MG63 (cell line): ENCODE measurements at regions not wholly inside any gene's neighbourhood (a gene's known extent, or its start where the extent isn't known, plus 50 kb on each side); places are given as distances from the start of the nearest gene placed in this dataset.

Experiments
- DNase-seq: peaks from one replicate; pipeline ENCODE4 v3.0.0-alpha.2; 2020
- H3K27me3 ChIP-seq: fragments of 250-450 bp; sonication (Bioruptor Pico); 2 replicates; pipeline ENCODE4 v1.5.1; 2020; ENCODE audit warnings: mild to moderate bottlenecking, moderate library complexity
- H3K36me3 ChIP-seq: fragments of 250-450 bp; sonication (Bioruptor Pico); 2 replicates; pipeline ENCODE4 v1.5.1; 2020; ENCODE audit warnings: mild to moderate bottlenecking, moderate library complexity
- H3K4me3 ChIP-seq: fragments of 250-450 bp; sonication (Bioruptor Pico); 2 replicates; pipeline ENCODE4 v1.5.1; 2020; ENCODE audit warnings: mild to moderate bottlenecking, moderate library complexity
- H3K9me3 ChIP-seq: fragments of 250-450 bp; sonication (Bioruptor Pico); 2 replicates; pipeline ENCODE4 v1.5.1; 2020; ENCODE audit warnings: mild to moderate bottlenecking, moderate library complexity

DNA sequence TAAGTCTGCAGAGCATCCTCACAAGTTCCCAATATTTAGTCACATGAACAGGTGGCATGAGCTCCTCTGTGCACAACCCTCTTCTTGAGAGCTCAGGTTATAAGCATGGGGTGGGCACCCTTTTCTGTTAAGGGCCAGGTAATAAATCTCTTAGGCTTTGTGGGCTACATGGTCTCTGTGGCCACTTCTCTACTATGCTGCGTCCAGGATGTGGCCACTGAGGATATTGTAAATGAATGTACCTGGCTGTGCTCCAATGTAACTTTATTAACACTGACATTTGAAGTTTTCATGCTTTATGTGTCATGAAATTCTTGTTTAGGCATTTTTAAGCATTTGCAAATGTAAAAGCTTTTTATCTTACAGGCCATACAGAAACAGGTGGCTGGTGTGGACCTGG, 116.8 kb upstream of the ST6GAL2 start:
- no peak overlapping the region for H3K4me3 ChIP-seq
- no peaks in the 10 kb centered on the region for H3K36me3 ChIP-seq
- DNase-seq: no peak
- no peaks in the 10 kb centered on the region for H3K27me3 ChIP-seq
- no peaks in the 10 kb centered on the region for H3K9me3 ChIP-seq

DNA sequence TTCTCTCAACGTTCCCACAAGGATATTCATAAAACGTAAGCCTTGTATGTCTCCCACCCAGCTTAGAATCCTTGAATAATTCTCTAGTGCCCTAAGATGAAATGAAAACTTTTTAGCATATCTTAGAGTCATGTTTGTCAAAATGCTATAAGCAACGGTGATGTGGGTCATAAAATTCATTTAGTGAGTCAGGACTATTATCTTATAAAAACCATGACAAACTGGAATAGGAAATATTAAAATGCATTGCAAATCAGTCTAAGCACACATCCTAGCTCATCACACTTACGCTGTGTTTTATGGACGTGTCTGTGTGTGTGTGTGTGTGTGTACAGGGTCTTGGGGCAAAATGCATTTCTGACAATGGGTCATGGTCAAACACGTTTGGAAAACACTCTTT, 119.9 kb upstream of the ST6GAL2 start:
- Histone ChIP-seq H3K9me3 (no peaks in the 10 kb centered on the region), H3K27me3 (no peaks in the 10 kb centered on the region), H3K36me3 (no peaks in the 10 kb centered on the region), H3K4me3 (no peak overlapping the region)
- DNase-seq: no peak

DNA sequence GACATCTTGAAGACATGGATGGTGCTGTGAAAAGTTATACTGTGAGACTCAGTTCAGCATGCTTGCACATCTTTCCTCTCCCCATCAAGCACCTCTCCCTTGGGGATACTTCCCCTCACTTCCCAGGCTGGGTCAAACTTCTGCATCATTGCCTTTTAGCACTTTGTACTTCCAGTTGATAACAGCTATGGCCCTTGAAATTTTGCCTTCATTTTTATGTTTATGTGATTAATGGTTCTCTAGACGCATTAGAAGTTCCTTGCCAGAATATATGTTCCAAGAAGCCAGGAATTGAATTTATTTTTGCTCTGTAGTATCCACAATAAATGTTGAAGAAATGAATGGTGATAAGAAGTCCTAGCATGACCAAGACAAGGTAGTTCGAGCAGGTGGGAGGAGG, 120.9 kb upstream of the ST6GAL2 start:
- DNase-seq: no peak
- no peaks in the 10 kb centered on the region for H3K9me3 ChIP-seq
- H3K36me3 ChIP-seq: no peaks in the 10 kb centered on the region
- H3K4me3 ChIP-seq: no peak overlapping the region
- no peaks in the 10 kb centered on the region for H3K27me3 ChIP-seq

DNA sequence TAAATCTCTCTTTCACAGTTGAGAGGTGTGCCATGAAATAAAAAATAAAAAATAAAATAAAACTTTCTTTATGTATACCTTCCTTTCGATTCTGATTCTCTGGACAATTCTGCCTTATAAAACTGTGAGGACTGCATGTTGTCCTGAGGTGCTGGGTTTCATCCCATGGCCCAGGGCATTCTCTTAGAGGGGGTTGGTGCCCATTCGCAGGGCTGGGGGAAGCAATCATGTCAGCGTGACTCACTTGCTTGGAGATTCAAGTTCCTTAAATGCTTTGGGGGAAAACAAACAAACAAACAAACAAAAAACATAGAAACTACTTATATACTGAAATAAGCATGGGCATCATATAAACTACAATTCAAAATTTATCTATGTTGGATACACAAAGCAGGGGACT, 122.0 kb upstream of the ST6GAL2 start:
- DNase-seq: no peak
- no peaks in the 10 kb centered on the region for H3K27me3 ChIP-seq
- H3K36me3 ChIP-seq: no peaks in the 10 kb centered on the region
- H3K4me3 ChIP-seq: no peak overlapping the region
- H3K9me3 ChIP-seq: no peaks in the 10 kb centered on the region

DNA sequence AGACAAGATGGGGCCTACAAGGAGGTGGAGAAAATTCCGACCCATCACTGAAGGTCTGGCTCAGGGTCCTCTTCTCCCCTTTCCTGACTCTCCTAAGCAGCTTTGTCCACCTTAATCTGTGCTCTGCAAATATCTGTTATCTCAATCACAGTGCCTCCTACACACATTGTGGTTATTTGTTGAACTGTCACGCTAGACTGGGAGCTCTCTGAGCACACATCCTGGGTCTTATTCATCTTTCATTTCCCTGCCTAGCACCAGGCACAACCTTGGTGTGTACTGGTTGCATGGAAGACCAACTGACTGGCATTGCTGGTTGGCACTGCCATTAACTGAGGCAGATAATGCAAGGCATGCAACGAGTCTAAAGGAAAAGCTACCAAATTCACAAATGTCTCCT, 122.9 kb upstream of the ST6GAL2 start:
- no peaks in the 10 kb centered on the region for H3K36me3 ChIP-seq
- H3K9me3 ChIP-seq: no peaks in the 10 kb centered on the region
- no peak for DNase-seq

DNA sequence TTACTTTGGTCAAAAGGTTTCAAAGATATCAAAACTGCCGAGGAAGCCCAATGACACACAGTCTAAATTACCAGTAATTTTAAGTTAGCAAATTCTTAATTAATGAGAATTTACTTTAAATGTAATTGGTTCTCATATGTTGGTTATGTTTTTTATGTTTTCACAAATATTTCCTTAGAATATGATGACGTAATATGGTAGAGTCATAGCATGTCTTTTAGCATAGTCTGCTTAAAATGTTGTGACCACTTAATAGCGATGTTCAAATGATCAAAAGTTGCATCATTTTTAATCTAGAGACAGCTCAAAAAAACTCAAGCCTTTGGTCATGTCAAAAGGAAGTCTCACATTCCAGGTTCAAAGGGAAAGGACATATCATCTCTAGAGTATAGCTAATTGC, 123.3 kb upstream of the ST6GAL2 start:
- Histone ChIP-seq H3K36me3 (no peaks in the 10 kb centered on the region), H3K4me3 (no peak overlapping the region), H3K9me3 (no peaks in the 10 kb centered on the region), H3K27me3 (no peaks in the 10 kb centered on the region)
- DNase-seq: no peak

More for the DNA sequence above, 122.9 kb upstream of the ST6GAL2 start:
- Histone ChIP-seq H3K27me3 (no peaks in the 10 kb centered on the region), H3K4me3 (no peak overlapping the region)

DNA sequence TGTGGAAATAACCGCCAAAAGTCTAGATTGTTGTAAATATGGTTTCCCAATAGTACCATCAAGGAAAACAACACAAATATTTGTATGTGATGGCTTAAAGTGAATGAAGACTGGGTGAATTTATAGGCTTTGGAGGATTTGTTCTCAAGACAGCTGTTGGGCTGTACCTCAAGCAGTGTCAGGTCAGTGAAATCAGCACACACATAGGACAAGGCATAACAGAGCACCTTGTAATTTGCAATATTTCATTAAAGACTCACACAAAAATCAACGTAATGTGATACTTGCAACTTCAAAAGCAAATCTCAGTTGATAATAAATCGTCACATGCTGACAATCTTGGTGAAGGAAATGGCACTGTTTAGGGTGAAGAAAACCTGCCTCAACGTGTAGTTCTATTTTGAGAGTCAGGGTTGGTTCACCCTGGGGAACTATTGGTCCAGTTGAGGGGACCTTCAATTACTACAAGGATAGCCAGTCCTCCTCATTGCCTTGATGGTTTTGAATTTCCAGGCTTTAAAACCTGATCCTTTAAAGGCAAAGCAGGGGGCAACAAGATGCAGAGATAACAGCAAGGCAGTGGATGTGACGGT, 126.8 kb upstream of the ST6GAL2 start:
- H3K4me3 ChIP-seq: no peak overlapping the region
- H3K27me3 ChIP-seq: no peaks in the 10 kb centered on the region
- no peak for DNase-seq
- H3K36me3 ChIP-seq: no peaks in the 10 kb centered on the region
- no peaks in the 10 kb centered on the region for H3K9me3 ChIP-seq

DNA sequence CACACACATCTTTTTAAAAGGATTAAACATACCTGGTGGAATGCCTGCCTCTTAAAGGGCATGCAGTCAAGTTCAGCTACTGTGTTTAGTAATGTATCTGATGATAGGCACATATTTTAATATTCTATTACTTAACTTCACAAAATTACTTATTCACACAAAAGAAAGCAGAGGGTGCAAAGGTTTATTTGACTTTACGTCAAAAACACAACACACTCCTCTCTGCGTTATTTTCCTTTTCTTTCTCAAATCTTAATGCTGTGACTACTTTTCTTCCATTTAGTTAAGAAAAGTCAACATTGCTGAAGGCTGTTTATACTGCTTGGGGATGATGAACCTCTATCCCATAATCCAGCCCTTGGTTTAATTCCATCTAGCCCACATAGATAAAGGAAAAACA, 127.9 kb upstream of the ST6GAL2 start:
- DNase-seq: no peak
- H3K27me3 ChIP-seq: no peaks in the 10 kb centered on the region
- no peaks in the 10 kb centered on the region for H3K36me3 ChIP-seq
- no peak overlapping the region for H3K4me3 ChIP-seq
- H3K9me3 ChIP-seq: no peaks in the 10 kb centered on the region

DNA sequence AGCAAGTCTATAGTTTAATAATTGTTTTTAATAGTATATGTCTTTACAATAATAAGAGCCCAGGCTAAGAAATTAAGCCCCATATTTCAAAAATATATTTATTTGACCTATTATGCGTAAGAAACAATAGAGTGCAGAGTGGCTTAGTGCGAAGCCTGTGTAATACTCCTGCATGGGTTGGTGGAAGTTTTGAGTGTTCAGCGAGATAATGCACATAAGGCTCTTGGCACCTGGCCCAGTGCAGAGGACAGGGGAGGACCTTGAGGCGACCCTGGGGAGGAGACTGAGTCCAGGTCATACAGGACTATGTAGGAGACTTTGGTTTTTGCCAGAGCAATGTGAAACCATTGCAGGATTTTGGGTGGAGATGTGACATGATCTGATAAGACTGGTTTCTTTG, 132.4 kb upstream of the ST6GAL2 start:
- no peaks in the 10 kb centered on the region for H3K9me3 ChIP-seq
- DNase-seq: no peak
- H3K27me3 ChIP-seq: no peaks in the 10 kb centered on the region
- no peaks in the 10 kb centered on the region for H3K36me3 ChIP-seq
- no peak overlapping the region for H3K4me3 ChIP-seq

DNA sequence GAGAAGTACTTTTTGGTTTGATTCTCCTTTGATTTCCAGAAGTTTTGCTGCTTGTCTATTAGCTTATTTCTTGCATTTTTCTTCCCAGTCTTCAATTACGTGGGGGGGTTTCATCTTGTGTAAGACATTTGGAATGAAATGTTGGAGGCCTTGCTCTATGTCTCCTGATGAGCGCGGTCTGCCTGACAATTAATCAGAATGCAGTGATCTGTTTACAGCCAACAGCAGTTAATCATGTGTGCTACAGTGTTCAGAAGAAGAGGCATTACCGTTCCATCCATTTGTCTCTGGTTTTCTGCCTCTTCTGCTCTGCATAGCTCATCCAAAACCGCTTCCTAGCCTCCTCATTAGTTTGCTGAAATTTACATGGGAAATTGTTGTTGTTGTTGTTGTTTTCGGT, 134.4 kb upstream of the ST6GAL2 start:
- H3K4me3 ChIP-seq: no peak overlapping the region
- DNase-seq: no peak
- H3K36me3 ChIP-seq: no peaks in the 10 kb centered on the region
- H3K9me3 ChIP-seq: no peaks in the 10 kb centered on the region
- no peaks in the 10 kb centered on the region for H3K27me3 ChIP-seq

DNA sequence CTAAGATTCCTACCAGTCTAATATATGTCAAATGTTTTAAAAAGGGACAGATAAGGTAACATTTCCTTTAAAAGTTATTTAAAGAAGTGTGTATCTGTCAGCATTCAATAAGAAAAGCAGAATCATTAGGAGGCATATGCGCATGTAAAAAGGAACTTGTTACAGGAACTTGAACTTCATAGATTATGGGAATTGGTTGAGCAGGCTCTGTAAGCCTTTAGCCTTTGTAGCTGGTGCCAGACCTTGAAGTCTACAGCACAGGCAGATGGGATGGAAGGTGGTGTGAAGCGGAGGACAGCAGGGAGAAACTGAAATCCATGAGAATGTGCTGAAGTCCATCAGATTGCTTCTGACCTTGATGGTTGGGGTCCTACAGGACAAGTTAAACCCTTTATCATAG, 138.3 kb upstream of the ST6GAL2 start:
- Histone ChIP-seq H3K9me3 (no peaks in the 10 kb centered on the region), H3K4me3 (no peak overlapping the region), H3K27me3 (no peaks in the 10 kb centered on the region), H3K36me3 (no peaks in the 10 kb centered on the region)
- DNase-seq: no peak

DNA sequence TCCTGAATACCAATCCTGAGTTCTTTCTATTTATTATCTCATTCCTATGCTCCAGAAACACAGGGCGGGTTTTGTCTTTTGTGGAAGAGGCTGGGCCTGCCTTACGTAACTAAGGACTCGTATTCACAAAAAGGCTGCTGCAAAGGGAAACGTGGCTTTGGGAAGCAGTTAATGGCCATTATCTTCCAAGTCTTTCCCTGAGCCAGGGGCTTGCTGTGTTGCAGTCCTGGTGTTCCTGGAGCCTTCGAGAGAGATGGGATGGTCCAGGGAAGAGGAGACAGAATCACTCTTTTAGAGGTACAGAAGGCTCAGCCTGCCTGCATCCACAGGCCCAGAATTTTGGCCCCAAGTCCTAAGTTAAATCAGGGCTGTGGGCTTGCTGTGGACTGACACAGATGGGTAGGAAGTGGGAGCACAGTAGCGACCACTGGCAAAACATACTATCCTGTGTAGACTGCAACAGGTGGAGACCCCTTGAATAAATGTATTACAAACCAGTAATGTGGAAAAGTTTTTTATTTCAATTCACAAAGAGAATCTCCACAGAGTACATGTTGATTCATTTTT, 139.4 kb upstream of the ST6GAL2 start:
- Histone ChIP-seq H3K36me3 (no peaks in the 10 kb centered on the region), H3K27me3 (no peaks in the 10 kb centered on the region), H3K4me3 (no peak overlapping the region), H3K9me3 (no peaks in the 10 kb centered on the region)
- no peak for DNase-seq

DNA sequence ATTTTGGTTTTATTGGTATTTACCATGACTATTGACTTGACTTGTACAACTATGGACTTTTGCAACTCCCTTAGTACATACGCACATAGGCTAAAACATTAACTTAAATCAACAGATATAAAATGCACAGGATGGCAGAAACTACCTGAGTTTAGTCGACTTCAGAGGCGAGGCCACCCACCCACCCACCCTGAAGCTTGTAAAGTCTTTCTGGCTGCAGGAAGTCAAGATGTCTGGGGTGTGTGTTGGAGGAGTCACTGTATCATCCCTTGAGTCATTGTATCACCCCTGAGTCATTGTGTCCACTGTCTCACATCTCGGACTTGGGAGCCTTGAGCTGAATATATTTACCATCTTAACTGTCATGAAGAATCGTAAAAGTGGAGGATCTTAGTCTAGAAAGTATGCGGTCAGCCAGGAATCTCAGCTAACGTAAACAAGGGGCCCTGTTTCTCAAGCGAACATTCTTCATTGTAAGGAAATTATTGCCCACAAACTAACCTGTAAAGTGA, 140.0 kb upstream of the ST6GAL2 start:
- DNase-seq: no peak

DNA sequence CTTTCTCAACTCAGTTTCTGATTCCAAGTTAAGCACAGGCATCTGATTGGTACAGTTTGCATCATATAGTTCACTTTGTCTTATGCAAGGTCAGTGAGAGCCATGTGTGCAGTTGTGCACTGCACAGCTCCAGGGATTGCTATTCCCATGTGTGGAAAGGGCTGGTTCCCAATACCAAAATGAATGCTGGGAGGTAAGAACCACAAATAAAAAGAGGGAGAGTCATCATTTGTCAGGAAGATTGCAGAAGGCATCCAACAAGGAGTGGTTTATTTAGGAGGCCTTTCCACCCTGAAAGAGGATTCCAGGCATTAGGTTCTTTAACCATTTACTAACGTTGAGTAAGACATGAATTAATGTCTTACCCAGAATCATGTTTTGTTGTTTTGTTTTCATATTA, 141.2 kb upstream of the ST6GAL2 start:
- H3K4me3 ChIP-seq: no peak overlapping the region
- no peaks in the 10 kb centered on the region for H3K9me3 ChIP-seq
- no peaks in the 10 kb centered on the region for H3K27me3 ChIP-seq
- H3K36me3 ChIP-seq: no peaks in the 10 kb centered on the region
- no peak for DNase-seq

More for the DNA sequence above, 140.0 kb upstream of the ST6GAL2 start:
- H3K4me3 ChIP-seq: no peak overlapping the region
- H3K36me3 ChIP-seq: no peaks in the 10 kb centered on the region
- H3K9me3 ChIP-seq: no peaks in the 10 kb centered on the region
- no peaks in the 10 kb centered on the region for H3K27me3 ChIP-seq

DNA sequence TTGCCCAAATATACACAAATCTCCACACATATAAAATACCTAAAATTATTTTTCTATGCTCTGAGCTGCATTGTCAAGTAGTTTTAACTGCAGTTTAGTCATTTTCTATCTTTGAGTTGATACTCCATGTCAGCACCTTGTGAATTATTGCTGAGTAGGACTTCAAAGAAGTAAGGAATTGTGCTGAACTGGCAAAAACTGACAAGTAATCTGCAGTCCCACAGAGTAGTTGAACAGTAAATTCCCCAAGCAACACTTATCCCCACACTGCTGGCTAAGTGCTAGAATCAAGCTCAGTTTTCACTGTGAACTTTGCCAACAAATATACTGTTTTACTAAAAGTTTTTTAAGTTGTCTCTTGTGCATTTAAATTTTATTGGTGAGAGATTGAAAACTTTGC, 141.8 kb upstream of the ST6GAL2 start:
- DNase-seq: no peak
- H3K36me3 ChIP-seq: no peaks in the 10 kb centered on the region
- no peaks in the 10 kb centered on the region for H3K27me3 ChIP-seq

DNA sequence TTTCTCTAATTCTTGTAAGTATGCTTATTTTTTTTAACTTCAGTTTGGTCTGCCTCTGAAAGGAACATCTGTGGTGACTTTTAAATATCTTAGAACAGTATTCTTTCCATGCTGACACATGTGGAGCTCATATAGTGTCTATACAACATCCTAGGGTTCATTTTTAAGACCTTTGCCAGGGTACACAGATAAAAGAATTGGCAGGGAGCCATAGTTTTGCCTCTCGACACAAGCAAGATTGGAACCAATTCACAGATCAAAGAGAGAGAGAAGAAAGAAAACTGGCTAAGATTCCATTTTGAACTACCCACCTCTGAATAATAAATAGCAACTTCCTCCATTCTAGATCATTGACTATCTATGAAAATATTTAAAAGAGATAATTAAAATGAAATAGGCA, 142.7 kb upstream of the ST6GAL2 start:
- Histone ChIP-seq H3K4me3 (no peak overlapping the region), H3K9me3 (no peaks in the 10 kb centered on the region), H3K36me3 (no peaks in the 10 kb centered on the region), H3K27me3 (no peaks in the 10 kb centered on the region)
- DNase-seq: no peak

More for the DNA sequence above, 141.8 kb upstream of the ST6GAL2 start:
- Histone ChIP-seq H3K4me3 (no peak overlapping the region), H3K9me3 (no peaks in the 10 kb centered on the region)

DNA sequence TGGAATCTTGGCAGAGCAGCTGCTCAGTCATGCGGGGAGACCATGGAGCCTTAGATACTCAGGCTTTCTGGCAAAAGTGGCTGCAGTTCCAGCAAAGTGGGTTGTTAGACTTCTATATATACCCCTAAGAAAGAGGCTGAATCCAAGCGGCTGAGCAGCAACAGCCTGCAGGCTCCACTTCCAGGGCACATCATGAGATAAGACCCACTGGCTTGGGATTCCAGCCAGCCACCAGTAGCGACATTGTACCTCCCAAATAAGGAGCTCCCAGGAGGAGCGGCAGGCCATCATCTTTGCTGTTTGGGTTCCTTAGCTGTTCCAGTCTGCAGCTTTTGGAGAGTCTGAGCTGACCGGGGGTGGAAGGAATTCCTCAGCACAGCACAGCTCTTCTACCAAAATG, 150.3 kb upstream of the ST6GAL2 start:
- no peak overlapping the region for H3K4me3 ChIP-seq
- no peak for DNase-seq

DNA sequence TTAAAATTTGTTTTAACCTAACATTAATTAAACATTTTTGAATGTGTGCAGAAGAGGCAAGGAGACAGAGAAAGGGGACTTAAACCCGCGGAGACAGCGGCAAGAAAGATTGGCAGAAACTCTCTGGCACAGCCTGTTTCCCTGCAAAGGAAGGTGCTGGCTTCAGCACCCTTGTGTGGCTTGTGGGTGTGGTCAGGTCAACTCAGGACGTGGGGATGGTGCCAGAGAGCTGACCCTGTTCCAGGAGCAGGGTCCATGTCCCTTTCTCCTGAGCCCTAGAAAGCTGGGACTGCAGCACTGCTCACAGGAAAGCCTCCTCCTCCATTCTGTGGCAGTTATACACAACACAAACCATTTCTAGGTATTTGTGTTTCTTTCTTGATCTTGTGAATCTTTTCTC, 176.2 kb upstream of the ST6GAL2 start:
- no peak for DNase-seq
- H3K27me3 ChIP-seq: peaks cover 3% of the 10 kb centered on the region; the same call in 1 of the 2 replicates
- H3K9me3 ChIP-seq: no peaks in the 10 kb centered on the region
- no peak overlapping the region for H3K4me3 ChIP-seq
- H3K36me3 ChIP-seq: no peaks in the 10 kb centered on the region

More for the DNA sequence above, 150.3 kb upstream of the ST6GAL2 start:
- Histone ChIP-seq H3K9me3 (no peaks in the 10 kb centered on the region), H3K36me3 (no peaks in the 10 kb centered on the region), H3K27me3 (no peaks in the 10 kb centered on the region)
